PFSK-1 (cell line): ENCODE measurements at regions not wholly inside any gene's neighbourhood (a gene's known extent, or its start where the extent isn't known, plus 50 kb on each side); places are given as distances from the start of the nearest gene placed in this dataset.

Experiments used
- FOXP2 ChIP-seq: optimal IDR thresholded peaks from 2 replicates; pipeline ENCODE3; 2011; ENCODE audit warnings: borderline replicate concordance, control low read depth, inconsistent platforms; ENCODE audit not compliant: insufficient read depth; ENCODE audit errors: extremely low read length, extremely low read depth
- POLR2AphosphoS5 ChIP-seq: IDR thresholded peaks from 2 replicates; pipeline ENCODE4 v1.6.1; 2012; ENCODE audit warnings: low read depth, mild to moderate bottlenecking, control low read depth, low read length, moderate library complexity
- SIN3A ChIP-seq: IDR thresholded peaks from 2 replicates; pipeline ENCODE4 v1.6.1; 2012; ENCODE audit warnings: mild to moderate bottlenecking, low read length, moderate library complexity, borderline replicate concordance; ENCODE audit not compliant: insufficient read depth
- TAF1 ChIP-seq: IDR thresholded peaks from 2 replicates; pipeline ENCODE4 v1.6.1; 2012; ENCODE audit warnings: low read length, control low read depth, borderline replicate concordance; ENCODE audit not compliant: insufficient read depth
- TF ChIP-seq, protein P1 (sequence below), 2 experiments: IDR thresholded peaks; 2 replicates each; pipeline versions ENCODE4 v1.6.1 to v1.8.0; 2011 to 2012; ENCODE audit warnings: low read depth in 2 of 2, low read length in 2 of 2, control low read depth in 1 of 2, inconsistent platforms in 1 of 2, mild to moderate bottlenecking in 1 of 2, moderate library complexity in 1 of 2; ENCODE audit not compliant: insufficient read depth in 1 of 2

DNA sequence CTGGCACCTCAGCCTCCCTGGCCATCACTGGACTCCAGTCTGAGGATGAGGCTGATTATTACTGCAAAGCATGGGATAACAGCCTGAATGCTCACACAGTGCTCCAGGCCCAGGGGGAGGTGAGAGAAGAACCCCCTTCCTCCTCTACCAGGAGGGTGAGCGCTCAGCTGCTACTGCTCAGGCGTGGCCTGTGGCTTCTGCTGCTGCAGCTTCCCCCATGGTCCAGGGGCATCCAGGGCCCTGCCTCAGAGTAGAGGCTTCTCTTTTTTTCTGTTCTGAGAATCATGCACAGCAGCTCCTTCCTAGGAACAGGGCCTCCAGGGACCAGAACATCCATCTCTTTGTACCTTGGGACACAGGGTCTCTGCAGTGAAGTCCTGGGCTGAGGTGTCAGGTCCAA is 83.1 kb downstream of the VPREB1 start:
- TF ChIP-seq FOXP2 (no peak), SIN3A (no peak), TAF1 (no peak), POLR2AphosphoS5 (no peak)
- TF ChIP-seq, protein P1, sequence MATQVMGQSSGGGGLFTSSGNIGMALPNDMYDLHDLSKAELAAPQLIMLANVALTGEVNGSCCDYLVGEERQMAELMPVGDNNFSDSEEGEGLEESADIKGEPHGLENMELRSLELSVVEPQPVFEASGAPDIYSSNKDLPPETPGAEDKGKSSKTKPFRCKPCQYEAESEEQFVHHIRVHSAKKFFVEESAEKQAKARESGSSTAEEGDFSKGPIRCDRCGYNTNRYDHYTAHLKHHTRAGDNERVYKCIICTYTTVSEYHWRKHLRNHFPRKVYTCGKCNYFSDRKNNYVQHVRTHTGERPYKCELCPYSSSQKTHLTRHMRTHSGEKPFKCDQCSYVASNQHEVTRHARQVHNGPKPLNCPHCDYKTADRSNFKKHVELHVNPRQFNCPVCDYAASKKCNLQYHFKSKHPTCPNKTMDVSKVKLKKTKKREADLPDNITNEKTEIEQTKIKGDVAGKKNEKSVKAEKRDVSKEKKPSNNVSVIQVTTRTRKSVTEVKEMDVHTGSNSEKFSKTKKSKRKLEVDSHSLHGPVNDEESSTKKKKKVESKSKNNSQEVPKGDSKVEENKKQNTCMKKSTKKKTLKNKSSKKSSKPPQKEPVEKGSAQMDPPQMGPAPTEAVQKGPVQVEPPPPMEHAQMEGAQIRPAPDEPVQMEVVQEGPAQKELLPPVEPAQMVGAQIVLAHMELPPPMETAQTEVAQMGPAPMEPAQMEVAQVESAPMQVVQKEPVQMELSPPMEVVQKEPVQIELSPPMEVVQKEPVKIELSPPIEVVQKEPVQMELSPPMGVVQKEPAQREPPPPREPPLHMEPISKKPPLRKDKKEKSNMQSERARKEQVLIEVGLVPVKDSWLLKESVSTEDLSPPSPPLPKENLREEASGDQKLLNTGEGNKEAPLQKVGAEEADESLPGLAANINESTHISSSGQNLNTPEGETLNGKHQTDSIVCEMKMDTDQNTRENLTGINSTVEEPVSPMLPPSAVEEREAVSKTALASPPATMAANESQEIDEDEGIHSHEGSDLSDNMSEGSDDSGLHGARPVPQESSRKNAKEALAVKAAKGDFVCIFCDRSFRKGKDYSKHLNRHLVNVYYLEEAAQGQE (IDR thresholded peaks at IDR 0.05; ENCODE audit: insufficient read depth in 1 of 2, low read depth in 2 of 2, low read length in 2 of 2) = no peak

DNA sequence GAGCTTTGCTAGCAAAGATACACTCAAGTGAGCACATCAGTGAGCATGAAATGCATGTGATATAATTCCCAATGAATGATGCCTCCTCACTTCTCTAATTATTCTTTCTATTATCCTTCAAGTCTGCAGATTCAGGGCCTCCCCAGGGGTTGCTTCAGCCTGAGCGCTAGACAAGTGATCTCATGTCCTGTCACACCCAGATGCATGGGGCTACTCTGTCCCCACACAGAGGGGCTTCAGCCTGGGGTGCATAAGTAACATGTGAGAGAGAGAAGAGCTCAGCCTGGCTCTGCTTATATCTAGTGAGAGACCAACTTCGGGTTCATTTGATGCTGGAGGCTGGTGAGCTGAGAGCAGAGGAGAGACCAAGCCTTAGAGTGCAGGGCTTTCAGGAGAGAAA is 85.2 kb downstream of the VPREB1 start:
- TF ChIP-seq FOXP2 (no peak), POLR2AphosphoS5 (no peak), TAF1 (no peak), SIN3A (no peak)
- TF ChIP-seq, protein P1 (IDR thresholded peaks at IDR 0.05; ENCODE audit: insufficient read depth in 1 of 2, low read depth in 2 of 2, low read length in 2 of 2) = no peak

DNA sequence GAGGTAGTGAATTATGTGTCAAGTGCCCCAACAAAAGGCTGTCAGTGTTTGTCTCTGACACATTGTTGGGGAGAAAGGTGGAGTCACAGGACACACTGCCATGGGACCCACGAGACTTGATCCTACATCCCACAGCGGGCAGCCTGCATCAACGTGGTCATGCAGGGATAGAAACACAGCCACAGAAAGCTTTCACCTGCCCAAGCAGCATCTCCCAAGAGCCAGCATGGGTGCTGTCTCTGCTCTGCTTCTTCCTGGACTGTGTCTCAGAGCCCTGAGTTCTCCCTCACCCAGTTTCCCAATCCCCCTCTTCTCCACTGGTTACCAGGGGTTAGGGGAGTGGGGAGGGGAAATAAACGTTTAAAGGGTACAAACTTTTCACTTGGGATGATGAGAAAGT is 97.2 kb downstream of the VPREB1 start:
- TF ChIP-seq, protein P1 (IDR thresholded peaks at IDR 0.05; ENCODE audit: insufficient read depth in 1 of 2, low read depth in 2 of 2, low read length in 2 of 2) = no peak
- TF ChIP-seq TAF1 = no peak
- no peak for TF ChIP-seq POLR2AphosphoS5
- no peak for TF ChIP-seq SIN3A
- TF ChIP-seq FOXP2 = no peak

DNA sequence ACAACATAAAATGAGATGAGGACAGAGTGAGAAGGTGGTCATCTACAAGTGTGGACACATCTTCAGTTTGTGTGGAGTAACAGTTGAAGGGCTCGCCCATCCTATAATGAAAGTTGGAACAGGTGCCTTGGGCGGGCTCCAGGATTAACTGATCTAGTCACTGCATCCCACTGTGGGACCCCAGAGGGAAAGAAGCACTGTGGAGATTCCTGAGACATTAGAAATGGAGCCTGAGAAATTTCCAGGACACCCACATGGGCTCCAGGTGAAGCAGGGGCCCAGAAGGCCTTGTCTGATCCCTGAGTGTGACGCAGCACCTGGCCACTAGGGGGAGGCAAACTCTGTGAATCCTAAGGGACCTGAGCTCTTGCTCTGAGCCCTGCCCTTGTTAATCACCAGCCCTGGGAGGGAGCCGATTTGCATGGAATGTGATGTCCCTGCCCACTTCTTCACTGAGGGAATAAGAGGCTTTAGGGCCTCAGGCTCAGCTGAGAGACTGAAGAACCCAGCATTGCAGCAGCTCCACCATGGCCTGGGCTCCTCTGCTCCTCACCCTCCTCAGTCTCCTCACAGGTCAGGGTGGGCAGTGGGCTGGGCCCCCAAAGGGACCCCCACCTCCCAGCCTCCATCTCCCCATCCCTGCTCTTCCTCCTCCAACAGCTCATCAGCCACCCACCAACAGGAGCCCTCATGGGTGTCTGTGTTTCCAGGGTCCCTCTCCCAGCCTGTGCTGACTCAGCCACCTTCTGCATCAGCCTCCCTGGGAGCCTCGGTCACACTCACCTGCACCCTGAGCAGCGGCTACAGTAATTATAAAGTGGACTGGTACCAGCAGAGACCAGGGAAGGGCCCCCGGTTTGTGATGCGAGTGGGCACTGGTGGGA is 98.4 kb downstream of the VPREB1 start:
- TF ChIP-seq FOXP2 (no peak), POLR2AphosphoS5 (no peak), SIN3A (no peak), TAF1 (no peak)
- TF ChIP-seq, protein P1 (IDR thresholded peaks at IDR 0.05; ENCODE audit: insufficient read depth in 1 of 2, low read depth in 2 of 2, low read length in 2 of 2) = no peak
